ENCODE measurements at regions not wholly inside any gene's neighbourhood (a gene's known extent, or its start where the extent isn't known, plus 50 kb on each side); places are given as distances from the start of the nearest gene placed in this dataset.

GRCh38 chr18:43651057-43651456 is 373.8 kb upstream of the SYT4 start:
- dilution Hi-C loops (cut with MboI; ENCODE audit: extremely low pct_ligation_motif_present, low sequenced_read_pairs), result no loop called here
- Histone ChIP-seq H3K36me3 (ENCODE audit: control insufficient read depth in 2 of 2, extremely low read depth in 1 of 2, insufficient read depth in 2 of 2, low read length in 2 of 2) (no peaks in the 10 kb centered on the region), H3K4me3 (ENCODE audit: control insufficient read depth in 2 of 3, extremely low read depth in 1 of 3, insufficient read depth in 2 of 3, low read depth in 1 of 3, low read length in 3 of 3) (no peak overlapping the region), H4K20me1 (ENCODE audit: control insufficient read depth, extremely low read depth, insufficient read depth, low read length) (no peaks in the 10 kb centered on the region), H3K4me2 (ENCODE audit: control insufficient read depth, extremely low read depth, insufficient read depth, low read depth, low read length) (no peak overlapping the region), H3K79me2 (ENCODE audit: control insufficient read depth, insufficient read depth, low read length) (no peaks in the 10 kb centered on the region), H3K27me3 (ENCODE audit: control insufficient read depth, extremely low read depth, insufficient read depth, low read length) (no peaks in the 10 kb centered on the region), H3K9ac (ENCODE audit: control insufficient read depth, extremely low read depth, insufficient read depth, low read length) (no peak overlapping the region), H3K9me1 (ENCODE audit: control insufficient read depth, extremely low read depth, insufficient read depth, low read length) (no peaks in the 10 kb centered on the region), H3K9me3 (ENCODE audit: control insufficient read depth, low read depth, low read length) (no peaks in the 10 kb centered on the region), H3K4me1 (ENCODE audit: control insufficient read depth, extremely low read depth, insufficient read depth, low read length) (no peaks in the 10 kb centered on the region), H3K27ac (ENCODE audit: control insufficient read depth, insufficient read depth, low read length) (no peak overlapping the region), H2AFZ (ENCODE audit: control insufficient read depth, low read length) (no peak overlapping the region)
- no peak for DNase-seq (ENCODE audit: low read depth, low spot score)
- no peak for TF ChIP-seq EZH2 (IDR thresholded peaks at IDR 0.05; ENCODE audit: low read length)
- TF ChIP-seq CTCF (optimal IDR thresholded peaks at IDR 0.05 in 1 of 3, IDR thresholded peaks at IDR 0.05 in 1 of 3, conservative IDR thresholded peaks at IDR 0.05 in 1 of 3; ENCODE audit: extremely low read depth in 1 of 3, insufficient read depth in 2 of 3, low read length in 3 of 3), result no peak
- no peak for FAIRE-seq

DNA sequence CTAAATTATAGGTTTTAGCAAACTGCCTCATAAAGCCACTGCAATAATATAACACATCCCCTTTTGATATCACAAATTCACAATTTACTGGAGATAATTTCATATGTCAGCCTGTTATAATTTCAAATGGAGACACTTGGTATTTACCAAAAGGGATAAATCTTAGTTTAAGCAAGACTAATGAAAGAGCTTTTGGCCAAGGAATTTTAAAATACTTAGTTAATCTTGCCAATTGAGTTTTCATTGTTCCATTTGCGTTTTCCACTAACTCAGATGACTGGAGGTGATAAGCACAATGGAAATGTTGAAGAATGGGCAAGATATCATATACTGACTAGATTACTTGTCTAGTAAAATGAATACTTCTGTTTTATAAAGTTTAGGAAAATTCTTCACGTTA is 379.3 kb upstream of the SYT4 start:
- Histone ChIP-seq H3K4me3 (ENCODE audit: control insufficient read depth in 2 of 3, extremely low read depth in 1 of 3, insufficient read depth in 2 of 3, low read depth in 1 of 3, low read length in 3 of 3) (no peak overlapping the region), H2AFZ (ENCODE audit: control insufficient read depth, low read length) (no peak overlapping the region), H3K36me3 (ENCODE audit: control insufficient read depth in 2 of 2, extremely low read depth in 1 of 2, insufficient read depth in 2 of 2, low read length in 2 of 2) (no peaks in the 10 kb centered on the region), H3K4me1 (ENCODE audit: control insufficient read depth, extremely low read depth, insufficient read depth, low read length) (peaks cover under 1% of the 10 kb centered on the region), H3K79me2 (ENCODE audit: control insufficient read depth, insufficient read depth, low read length) (no peaks in the 10 kb centered on the region), H4K20me1 (ENCODE audit: control insufficient read depth, extremely low read depth, insufficient read depth, low read length) (no peaks in the 10 kb centered on the region), H3K9ac (ENCODE audit: control insufficient read depth, extremely low read depth, insufficient read depth, low read length) (no peak overlapping the region), H3K4me2 (ENCODE audit: control insufficient read depth, extremely low read depth, insufficient read depth, low read depth, low read length) (no peak overlapping the region), H3K9me3 (ENCODE audit: control insufficient read depth, low read depth, low read length) (no peaks in the 10 kb centered on the region), H3K27ac (ENCODE audit: control insufficient read depth, insufficient read depth, low read length) (no peak overlapping the region), H3K9me1 (ENCODE audit: control insufficient read depth, extremely low read depth, insufficient read depth, low read length) (no peaks in the 10 kb centered on the region), H3K27me3 (ENCODE audit: control insufficient read depth, extremely low read depth, insufficient read depth, low read length) (no peaks in the 10 kb centered on the region)
- TF ChIP-seq CTCF (optimal IDR thresholded peaks at IDR 0.05 in 1 of 3, IDR thresholded peaks at IDR 0.05 in 1 of 3, conservative IDR thresholded peaks at IDR 0.05 in 1 of 3; ENCODE audit: extremely low read depth in 1 of 3, insufficient read depth in 2 of 3, low read length in 3 of 3), result no peak
- no peak for TF ChIP-seq EZH2 (IDR thresholded peaks at IDR 0.05; ENCODE audit: low read length)
- DNase-seq (ENCODE audit: low read depth, low spot score) (no peak), FAIRE-seq (no peak)
- dilution Hi-C loops (cut with MboI; ENCODE audit: extremely low pct_ligation_motif_present, low sequenced_read_pairs), result no loop called here

Data from keratinocyte (primary cell).